NT2/D1 (cell line): ENCODE measurements at regions not wholly inside any gene's neighbourhood (a gene's known extent, or its start where the extent isn't known, plus 50 kb on each side); places are given as distances from the start of the nearest gene placed in this dataset.

Source experiments
- DNase-seq: peaks from one replicate; pipeline ENCODE4 v3.0.0-alpha.2; 2011; ENCODE audit warnings: low read depth, low spot score
- H3K27me3 ChIP-seq: 2 replicates; pipeline ENCODE4 v1.6.0; 2011; ENCODE audit warnings: mild to moderate bottlenecking; ENCODE audit not compliant: insufficient read length, insufficient read depth
- H3K36me3 ChIP-seq: 2 replicates; pipeline ENCODE4 v1.6.1; 2011; ENCODE audit warnings: mild to moderate bottlenecking, low read length, mixed read lengths; ENCODE audit not compliant: insufficient read depth, insufficient read length
- H3K4me1 ChIP-seq: 2 replicates; pipeline ENCODE4 v1.5.1; 2011; ENCODE audit not compliant: insufficient read depth, insufficient read length
- H3K4me3 ChIP-seq: 2 replicates; pipeline ENCODE4 v1.5.1; 2011; ENCODE audit warnings: low read depth; ENCODE audit not compliant: insufficient read length
- H3K9ac ChIP-seq: 2 replicates; pipeline ENCODE4 v1.6.0; 2011; ENCODE audit warnings: low read depth; ENCODE audit not compliant: insufficient read length
- H3K9me3 ChIP-seq: 2 replicates; pipeline ENCODE4 v1.5.1; 2011; ENCODE audit warnings: mild to moderate bottlenecking, low read length; ENCODE audit not compliant: insufficient read depth
- SUZ12 ChIP-seq: IDR thresholded peaks from 2 replicates; pipeline ENCODE4 v1.6.1; 2011; ENCODE audit not compliant: insufficient read length, insufficient read depth; ENCODE audit errors: extremely low read depth
- YY1 ChIP-seq: IDR thresholded peaks from 2 replicates; pipeline ENCODE4 v1.6.1; 2011; ENCODE audit not compliant: insufficient read length, insufficient read depth
- ZNF274 ChIP-seq: IDR thresholded peaks from 2 replicates; pipeline ENCODE4 v1.6.1; 2011; ENCODE audit warnings: mild to moderate bottlenecking, low read depth, low read length

- H3K9ac ChIP-seq = no peak overlapping the region
- H3K4me3 ChIP-seq = no peak overlapping the region
- peaks cover 4% of the 10 kb centered on the region; the same call in 1 of the 2 replicates for H3K9me3 ChIP-seq
- no peaks in the 10 kb centered on the region for H3K36me3 ChIP-seq
- no peak for DNase-seq
- no peaks in the 10 kb centered on the region for H3K27me3 ChIP-seq
- no peak for TF ChIP-seq SUZ12
- TF ChIP-seq YY1 = no peak
- no peak for TF ChIP-seq ZNF274
- H3K4me1 ChIP-seq = no peaks in the 10 kb centered on the region
These were observed 136.5 kb upstream of the C11orf87 start for GRCh38 chr11:109285465-109285864.

GRCh38 chr11:109291553-109291952 is 130.4 kb upstream of the C11orf87 start:
- Histone ChIP-seq H3K36me3 (no peaks in the 10 kb centered on the region), H3K9me3 (peaks cover 4% of the 10 kb centered on the region; the same call in 1 of the 2 replicates), H3K4me1 (no peaks in the 10 kb centered on the region), H3K27me3 (no peaks in the 10 kb centered on the region), H3K9ac (no peak overlapping the region), H3K4me3 (no peak overlapping the region)
- no peak for DNase-seq
- TF ChIP-seq YY1 (no peak), ZNF274 (no peak), SUZ12 (no peak)

GRCh38 chr11:109298865-109299264 is 123.1 kb upstream of the C11orf87 start:
- Histone ChIP-seq H3K4me1 (no peaks in the 10 kb centered on the region), H3K36me3 (no peaks in the 10 kb centered on the region), H3K27me3 (no peaks in the 10 kb centered on the region), H3K9ac (no peak overlapping the region), H3K4me3 (no peak overlapping the region), H3K9me3 (no peaks in the 10 kb centered on the region)
- TF ChIP-seq ZNF274 (no peak), SUZ12 (no peak), YY1 (no peak)
- DNase-seq = no peak

- no peak overlapping the region for H3K9ac ChIP-seq
- H3K9me3 ChIP-seq = no peaks in the 10 kb centered on the region
- H3K4me3 ChIP-seq = no peak overlapping the region
- no peak for DNase-seq
- no peaks in the 10 kb centered on the region for H3K4me1 ChIP-seq
- TF ChIP-seq YY1 (no peak), ZNF274 (no peak), SUZ12 (no peak)
- no peaks in the 10 kb centered on the region for H3K36me3 ChIP-seq
- no peaks in the 10 kb centered on the region for H3K27me3 ChIP-seq
These were observed 121.8 kb upstream of the C11orf87 start for GRCh38 chr11:109300211-109300610.

- H3K27me3 ChIP-seq = no peaks in the 10 kb centered on the region
- TF ChIP-seq ZNF274 (no peak), YY1 (no peak), SUZ12 (no peak)
- H3K9ac ChIP-seq = no peak overlapping the region
- H3K9me3 ChIP-seq = no peaks in the 10 kb centered on the region
- DNase-seq = no peak
- no peaks in the 10 kb centered on the region for H3K4me1 ChIP-seq
- H3K36me3 ChIP-seq = no peaks in the 10 kb centered on the region
- no peak overlapping the region for H3K4me3 ChIP-seq
These were observed 119.2 kb upstream of the C11orf87 start for GRCh38 chr11:109302591-109303334.

- Histone ChIP-seq H3K4me3 (no peak overlapping the region), H3K9ac (no peak overlapping the region), H3K9me3 (no peaks in the 10 kb centered on the region), H3K36me3 (no peaks in the 10 kb centered on the region), H3K27me3 (no peaks in the 10 kb centered on the region), H3K4me1 (no peaks in the 10 kb centered on the region)
- TF ChIP-seq YY1 (no peak), ZNF274 (no peak), SUZ12 (no peak)
- no peak for DNase-seq
These were observed 118.6 kb upstream of the C11orf87 start for GRCh38 chr11:109303342-109303741.

- Histone ChIP-seq H3K4me3 (no peak overlapping the region), H3K36me3 (no peaks in the 10 kb centered on the region), H3K9ac (no peak overlapping the region), H3K9me3 (no peaks in the 10 kb centered on the region), H3K27me3 (no peaks in the 10 kb centered on the region), H3K4me1 (no peaks in the 10 kb centered on the region)
- DNase-seq = no peak
- TF ChIP-seq ZNF274 (no peak), YY1 (no peak), SUZ12 (no peak)
These were observed 117.8 kb upstream of the C11orf87 start for GRCh38 chr11:109304159-109304558.
